NCI-H146 (cell line): ENCODE measurements at regions not wholly inside any gene's neighbourhood (a gene's known extent, or its start where the extent isn't known, plus 50 kb on each side); places are given as distances from the start of the nearest gene placed in this dataset.

ENCODE experiments used
- DNase-seq: peaks from one replicate; lab custom pipeline; 2025; lab: John Stamatoyannopoulos, UW

DNA sequence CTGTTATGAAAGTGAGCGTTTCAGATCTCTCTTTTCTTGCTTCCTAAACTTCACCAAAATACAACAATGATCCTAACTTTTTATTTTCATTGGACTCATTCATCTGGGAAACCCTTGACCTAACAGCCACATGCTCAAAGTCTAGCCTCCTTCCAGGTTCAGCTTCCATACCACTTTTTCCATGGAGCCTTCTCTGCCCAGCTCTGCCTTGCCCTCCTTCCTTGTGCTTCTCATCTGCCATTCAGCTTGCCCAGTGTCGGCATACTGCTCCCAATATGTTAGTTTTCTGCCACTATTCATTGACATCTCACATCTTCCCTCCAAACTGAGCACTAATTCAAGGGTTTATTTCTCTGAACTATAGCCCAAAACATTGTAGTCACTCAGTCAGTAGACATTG lies 214.7 kb downstream of the RAD51AP2 start:
- no peak for DNase-seq

DNA sequence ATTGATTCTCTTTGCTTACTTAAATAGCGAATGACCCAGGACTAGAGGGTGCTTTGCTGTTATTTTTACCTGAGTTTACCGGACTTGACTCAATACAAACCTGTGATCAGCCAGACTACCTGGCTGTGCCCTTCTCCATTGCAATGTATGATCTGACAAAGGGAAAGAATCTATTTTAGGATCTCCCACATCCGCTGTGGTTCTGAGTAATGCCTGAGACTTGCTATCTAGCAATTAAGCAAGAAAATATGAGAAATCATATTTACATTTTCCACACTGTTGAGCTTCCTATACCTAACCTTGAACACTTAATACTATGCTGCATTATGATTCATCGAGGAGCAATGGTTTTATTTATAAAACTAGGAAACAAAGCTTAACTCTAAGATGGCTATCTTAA lies 215.2 kb downstream of the RAD51AP2 start:
- DNase-seq: no peak

DNA sequence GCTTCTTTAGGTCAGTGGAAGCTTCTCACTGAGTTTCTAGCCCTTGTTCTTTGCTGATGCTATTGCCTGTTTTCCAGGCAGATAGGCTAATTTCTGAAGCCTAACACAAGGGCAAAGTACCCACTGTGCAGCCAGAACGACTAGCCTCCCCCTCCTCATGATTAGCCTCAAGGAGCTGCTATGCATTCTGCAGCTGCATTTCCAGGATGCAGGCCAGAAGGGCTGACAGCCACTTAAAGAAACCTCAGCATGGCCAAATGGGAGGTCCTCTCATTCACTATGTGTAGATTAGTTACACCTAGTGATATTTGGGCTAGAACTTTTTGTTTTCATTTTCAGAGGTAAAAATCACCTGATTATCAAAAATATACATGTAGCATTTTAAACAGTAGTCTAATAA lies 216.0 kb downstream of the RAD51AP2 start:
- no peak for DNase-seq

DNA sequence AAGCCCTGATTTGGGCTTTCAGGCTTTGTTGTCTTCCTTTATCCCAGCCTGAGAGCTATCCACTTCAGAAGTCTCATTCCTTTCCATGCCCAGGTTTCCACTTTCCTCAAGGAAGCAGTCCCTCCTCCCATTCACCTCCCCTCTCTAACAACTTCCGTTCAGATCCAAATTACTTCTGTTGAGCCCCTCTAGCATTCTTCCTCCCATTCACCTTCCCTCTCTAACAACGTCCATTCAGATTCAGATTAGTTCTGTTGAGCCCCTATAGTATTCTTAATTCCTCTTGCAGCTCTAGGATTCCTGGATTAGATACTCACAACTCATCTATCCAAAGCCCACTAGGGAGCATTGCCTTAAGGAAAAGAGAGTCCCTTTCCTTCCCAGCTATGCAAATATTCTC lies 216.8 kb downstream of the RAD51AP2 start:
- no peak for DNase-seq

DNA sequence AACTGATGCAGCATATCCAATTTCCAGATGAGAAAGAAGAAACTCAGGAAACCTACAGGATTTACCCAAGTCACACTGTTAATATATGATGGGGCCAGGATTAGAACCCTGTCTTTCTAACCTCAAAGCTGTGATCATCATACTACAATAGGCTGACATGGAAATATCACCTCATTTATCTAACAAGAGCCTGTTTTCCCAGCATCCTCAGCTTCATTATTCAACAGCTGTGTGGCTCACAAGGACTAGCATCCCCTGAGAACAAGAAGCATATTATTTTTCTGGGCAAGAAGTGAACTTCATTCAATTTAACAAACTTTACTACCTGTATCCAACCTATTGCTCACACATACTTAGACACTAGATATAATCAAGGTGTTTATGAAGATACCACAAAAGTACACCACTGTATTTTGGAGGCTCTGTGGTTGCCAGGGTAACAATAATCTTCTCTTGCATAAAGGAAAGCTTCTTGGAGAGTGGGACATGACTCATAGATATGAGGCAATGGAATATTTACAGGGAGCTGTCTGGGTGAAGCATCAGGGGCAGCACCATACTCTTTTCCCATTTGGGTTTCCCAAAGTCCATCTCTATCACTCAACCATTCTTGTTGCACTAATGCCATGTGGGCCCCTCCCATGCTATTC lies 218.2 kb downstream of the RAD51AP2 start:
- no peak for DNase-seq

DNA sequence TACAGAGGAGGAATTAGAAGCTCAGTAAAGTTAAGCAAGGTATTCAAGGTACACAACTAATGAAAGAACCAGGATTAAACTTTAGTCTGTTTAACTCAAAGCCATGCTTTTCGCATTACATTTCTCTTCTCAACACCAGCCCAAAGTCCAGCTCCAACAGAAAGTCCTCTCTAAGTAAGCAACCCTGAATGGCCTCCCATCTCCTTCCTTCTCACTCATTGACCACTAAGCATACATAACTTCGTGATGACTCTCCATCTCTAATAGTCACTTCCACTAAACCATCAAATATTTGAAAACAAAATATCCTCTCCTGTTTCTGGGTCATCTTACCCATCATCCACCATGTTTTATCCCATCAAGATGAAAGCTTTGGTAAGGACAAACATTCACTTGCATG lies 219.8 kb downstream of the RAD51AP2 start:
- DNase-seq: no peak

DNA sequence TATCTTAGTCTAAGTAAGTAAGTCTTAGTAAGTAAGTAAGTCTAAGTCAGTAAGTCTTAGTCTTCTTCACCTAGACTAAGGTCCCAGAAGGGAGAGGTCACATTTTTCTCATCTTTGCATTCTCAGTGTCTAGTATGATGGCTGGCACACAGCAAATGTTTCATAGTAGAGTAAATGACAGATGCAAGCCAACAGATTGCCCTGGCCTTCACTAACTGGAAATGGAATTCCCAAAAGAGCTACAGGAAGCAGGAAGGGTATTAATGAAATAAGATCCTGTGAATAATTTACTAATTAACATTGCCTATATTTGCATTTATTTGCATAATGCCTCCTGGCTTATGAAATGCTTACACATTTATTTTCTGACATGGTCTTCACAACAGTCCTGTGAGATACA lies 221.6 kb downstream of the RAD51AP2 start:
- no peak for DNase-seq

DNA sequence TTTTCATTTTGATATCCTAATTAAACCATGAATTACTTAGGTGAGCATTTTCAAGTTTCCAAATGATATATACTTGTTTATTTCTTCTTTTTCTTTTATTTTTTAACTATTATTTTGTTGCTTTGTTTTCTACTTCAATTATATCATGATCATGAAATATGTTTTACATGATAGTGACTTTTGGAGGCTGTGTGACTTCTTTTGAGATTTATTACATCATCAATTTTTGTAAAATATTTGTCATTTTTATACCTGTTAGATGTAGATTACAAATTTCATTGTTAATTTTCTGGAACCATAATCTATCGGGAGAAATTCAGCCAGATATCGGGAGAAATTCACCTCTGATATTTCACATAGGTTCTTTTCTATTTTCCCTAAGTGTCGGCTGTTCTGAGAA lies 228.6 kb downstream of the RAD51AP2 start:
- no peak for DNase-seq

DNA sequence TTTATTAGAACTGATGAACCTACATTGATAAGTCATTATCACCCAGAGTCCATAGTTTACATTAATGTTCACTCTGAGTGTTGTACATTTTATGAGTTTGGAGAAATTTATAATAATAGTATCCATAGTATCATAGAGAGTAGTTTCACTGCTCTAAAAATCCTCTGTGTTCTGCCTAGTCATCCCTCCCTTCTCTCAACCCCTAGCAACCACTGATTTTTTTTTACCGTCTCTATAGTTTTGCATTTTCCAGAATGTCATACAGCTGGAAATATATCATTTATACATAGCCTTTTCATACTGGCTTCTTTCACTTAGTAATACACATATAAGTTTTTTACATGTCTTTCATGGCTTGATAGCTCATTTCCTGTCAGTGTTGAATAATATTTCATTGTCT lies 231.1 kb downstream of the RAD51AP2 start:
- no peak for DNase-seq

DNA sequence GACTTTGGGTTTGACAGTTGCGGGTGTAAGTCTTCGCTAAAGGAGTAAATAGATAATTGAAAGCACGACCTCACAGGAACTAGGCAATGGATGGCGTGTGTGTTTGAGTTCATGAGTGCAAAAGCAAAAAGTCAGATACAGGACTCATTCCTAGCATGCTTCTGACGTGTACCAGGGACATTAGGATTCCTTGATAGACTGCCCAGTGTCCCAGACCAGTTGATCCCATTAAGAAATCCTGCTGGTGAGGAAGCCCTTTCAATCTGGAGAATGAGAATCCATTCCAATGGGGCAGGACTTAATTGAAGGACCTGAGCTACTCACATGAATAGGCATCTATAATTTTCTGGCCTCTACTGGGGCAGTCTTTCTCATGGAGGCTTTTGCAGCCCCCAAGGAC lies 235.4 kb downstream of the RAD51AP2 start:
- no peak for DNase-seq

DNA sequence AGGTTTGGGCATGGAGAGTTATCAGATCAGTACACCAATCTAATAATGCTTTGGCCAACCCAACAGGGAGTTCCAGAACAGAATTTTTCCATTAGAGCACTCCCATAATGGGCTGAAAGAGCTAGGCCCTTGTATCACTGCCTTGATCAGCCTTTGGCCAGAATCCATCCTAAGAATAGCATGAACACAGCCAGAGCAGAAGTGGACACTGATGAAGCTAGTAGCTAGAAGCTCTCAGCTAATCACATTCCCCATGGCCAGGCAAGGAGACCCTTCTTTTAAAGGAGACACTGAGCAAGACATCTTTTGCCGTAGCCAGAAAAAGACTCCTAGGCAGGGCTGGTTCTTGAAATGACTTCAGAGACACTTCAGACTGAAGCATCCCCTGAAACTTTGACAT lies 236.0 kb downstream of the RAD51AP2 start:
- no peak for DNase-seq

DNA sequence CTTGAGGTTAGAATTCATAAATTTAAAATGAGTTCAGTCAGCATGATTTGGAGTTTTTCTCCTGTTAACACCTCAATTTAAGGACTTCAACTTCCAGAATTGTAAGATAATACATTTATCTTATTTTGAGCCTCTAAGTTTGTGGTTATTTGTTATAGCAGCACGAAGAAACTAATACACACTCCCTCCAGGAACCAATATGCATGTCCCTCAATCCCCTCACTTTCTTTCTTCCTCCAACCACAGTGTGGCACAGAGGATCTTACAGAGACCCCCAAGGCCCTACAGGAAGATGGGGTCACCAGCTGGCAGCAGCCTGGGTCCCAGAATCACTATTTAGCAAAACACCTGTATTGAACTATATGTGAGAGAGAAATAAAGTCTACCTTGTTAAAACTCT lies 242.0 kb downstream of the RAD51AP2 start:
- no peak for DNase-seq

DNA sequence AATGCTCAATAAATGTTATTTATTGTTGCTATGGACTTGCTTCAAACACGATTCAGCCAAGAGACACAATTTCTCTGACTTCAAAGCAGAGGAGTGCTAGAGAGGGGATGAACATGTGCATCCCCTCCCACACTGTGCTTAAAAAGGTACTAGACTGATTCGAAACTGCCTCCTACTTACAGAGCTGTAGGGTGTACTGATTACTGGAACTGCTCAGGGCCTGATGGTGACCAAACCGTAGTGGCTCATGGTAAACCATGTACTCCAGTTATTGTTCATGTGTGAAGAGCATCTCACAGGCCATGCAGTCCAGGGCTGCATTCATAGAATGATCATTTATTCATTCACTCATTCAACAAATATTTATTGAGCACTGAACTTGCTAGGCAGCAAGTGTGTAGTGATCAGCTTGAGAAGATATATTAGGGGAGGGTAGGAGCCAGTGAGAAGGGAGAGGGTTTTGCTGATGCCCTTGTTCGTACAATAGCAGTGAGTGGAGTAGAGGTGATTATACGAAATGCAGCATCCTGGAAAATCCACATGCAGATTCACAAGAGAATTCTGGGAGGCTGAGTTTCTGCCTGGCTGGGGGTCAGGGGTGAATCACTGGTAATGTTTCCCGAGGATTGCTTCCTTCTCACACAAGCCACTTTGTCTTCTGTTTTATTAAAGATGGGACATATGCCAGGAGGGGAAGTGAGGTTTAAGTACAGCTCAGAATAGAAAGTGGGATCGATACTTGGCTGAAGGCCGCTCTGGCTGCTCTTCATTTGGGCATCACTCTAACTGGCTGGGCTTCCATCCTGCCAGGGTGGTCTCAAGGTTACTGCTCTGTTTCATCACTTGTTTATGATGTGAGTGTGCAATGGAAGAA lies 245.4 kb downstream of the RAD51AP2 start:
- DNase-seq: no peak

DNA sequence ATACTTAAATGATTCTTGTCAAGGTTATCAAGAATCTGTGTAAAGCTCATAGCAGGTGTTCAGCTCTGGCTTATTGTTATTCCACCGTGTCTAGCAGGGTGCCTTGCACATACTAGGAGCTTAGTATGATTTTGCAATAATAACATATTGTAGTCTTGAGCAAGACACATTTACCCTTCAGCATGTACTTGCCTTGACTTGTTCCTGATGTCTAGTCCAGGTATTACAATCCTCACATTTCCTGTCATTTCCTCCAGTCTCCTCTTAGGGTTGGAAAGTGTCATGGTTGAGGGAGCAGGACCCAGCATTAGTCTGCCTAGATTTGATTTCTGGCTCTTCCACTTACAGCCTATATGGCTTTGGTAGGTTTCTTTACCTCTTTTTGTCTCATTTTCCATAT lies 246.1 kb downstream of the RAD51AP2 start:
- DNase-seq: no peak

DNA sequence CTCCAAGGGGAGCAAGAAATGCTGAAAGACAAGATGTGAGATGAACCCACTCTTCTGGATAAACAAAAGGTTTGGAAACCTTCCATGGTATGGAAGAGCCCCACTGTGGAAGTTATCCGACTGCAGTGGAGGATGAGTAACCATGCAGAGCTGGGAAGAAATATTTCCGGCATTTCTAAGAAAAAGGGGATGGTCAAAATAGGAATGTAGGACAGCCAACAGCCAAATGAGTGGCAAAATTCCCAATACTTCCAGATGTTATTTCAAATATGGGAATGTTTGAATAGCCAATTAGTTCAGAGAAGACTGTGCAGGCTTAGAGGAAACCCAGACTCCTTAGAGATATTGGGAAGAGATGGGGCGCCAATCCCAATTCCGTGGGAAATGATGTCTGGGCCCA lies 246.8 kb downstream of the RAD51AP2 start:
- no peak for DNase-seq

DNA sequence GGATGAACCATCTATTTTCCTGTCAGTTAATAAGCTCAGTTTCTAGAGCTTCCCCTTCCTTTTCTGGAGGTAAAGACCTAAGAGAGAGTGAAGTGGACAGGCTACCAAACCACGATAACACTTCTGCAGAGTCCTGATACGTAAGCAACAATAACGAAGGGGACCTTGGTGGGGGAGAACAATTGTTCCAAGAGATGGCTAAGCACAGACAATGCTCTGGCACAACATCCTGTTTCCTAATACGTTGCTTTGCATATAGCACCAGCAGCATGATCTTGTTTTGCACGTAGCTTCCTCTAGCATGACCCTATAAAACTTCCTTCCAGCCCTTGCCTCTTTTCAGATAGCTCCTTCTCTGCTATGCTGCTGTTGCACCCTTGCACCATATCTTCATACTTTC lies 247.3 kb downstream of the RAD51AP2 start:
- DNase-seq: no peak

DNA sequence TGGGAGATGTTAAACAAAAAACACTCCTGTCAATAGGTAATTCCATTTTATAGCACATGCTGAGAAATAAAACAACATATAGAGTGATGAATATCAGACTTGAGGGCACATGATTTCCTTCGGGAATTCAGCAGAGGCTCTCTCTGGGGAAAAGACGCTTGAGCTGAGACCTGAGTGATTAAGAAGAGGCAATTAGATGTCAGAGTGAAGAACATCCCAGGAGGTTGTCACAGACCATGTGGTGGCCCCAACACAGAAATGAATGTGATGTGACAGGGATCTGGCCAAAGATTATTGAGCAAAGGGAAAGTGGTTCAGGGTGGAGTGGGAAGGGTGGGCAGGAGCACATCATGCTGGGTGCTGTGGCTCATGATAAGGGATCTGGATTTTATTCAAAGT lies 254.7 kb downstream of the RAD51AP2 start:
- no peak for DNase-seq

DNA sequence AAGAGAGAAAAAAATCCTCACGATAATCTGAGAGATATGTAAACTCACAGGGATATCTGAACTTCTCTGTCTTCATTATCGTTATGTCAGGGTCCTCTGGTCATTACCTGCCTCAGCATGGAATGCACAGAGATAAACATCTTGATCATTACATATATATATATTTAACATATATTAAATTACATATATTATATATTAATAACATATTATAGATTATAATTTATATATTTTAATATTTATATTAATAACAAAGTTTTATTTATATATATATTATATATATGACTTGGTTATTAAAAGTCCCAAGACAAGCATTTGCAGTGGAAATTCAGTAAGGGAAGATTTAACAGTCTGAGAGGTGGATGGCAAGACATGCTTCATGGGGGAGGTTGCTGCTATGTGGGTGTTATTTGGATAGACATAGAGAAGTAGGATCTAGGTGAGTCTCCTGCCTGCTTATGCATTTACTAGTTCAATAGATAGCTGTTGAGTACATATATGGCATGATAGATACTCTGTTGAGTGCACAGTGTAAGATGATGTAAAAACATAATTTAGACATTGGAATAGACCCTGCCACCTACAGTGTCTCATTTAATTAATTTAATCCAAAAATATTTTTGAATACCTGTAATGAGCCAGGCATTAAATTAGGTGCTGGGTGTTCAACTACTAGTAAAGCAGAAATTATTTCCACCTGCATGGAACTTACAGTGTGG lies 255.2 kb downstream of the RAD51AP2 start:
- DNase-seq: no peak

DNA sequence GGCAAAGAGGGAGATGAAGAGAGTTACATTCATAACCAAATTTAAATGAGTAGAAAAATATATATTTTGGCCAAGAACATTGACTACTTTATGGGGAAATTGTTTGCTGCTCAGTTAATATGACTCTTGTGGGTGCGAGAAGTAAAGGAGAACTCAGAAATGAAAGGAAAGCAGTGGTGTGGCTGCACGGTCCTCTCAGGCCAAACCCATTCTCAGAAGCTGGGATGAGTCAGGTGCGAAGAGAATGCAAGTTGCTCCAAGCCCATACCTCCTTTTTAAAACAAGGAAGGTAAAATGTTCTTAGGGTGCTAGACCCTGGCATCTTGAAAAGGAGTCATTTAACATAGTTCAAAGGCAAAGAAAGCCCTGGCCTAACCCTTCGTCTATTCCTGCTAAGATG lies 258.6 kb downstream of the RAD51AP2 start:
- no peak for DNase-seq

DNA sequence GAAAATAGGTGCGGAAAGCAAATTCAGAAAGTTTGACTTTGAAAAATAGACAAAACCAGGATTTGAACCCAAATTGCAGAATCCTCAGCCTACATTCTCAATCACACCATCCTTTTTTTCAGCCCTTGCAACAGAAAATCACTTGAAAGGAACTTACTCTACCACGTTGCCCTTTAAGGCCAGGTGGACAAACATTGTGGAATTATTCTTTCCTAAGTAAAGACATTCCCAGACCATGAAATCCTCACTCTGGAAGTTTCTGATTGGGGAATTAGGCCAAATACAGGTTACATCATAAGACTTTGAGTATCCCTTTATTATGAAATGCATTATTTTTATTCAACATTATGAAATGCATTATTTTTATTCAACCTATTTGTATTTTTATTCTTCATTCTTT lies 259.4 kb downstream of the RAD51AP2 start:
- no peak for DNase-seq

DNA sequence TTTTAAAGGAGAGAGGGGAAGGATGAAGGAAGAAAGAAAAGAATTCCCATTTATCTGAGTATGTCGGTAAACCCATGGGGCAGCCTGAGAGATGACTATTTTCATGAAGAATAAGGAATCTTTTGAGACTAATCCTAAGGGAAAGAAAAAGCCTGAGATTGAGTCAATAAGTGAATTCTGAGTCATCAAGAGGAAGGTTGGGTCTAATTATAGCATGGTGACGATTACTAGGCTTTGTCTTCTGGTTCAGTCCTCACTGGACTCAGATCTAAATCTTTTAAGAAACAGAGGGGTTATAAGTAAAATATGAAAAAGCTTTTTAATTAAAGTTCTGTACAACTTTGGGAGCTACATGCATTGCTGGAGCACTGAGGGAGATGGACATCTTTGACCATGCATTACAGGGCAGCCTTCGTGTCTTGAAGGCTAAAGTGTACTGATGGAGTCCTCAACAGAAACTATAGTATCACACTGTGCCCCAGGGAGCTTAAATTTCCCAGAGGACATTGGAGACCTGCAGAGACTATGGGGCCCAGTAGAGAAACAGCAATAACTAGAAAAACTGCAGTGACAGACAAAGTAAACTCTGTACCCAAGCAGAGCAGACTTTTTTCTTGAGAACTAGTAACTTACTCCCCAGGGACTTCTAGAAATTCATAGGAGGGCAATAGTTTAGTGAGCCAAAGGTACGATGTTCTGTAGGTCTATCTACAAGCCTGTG lies 260.9 kb downstream of the RAD51AP2 start:
- DNase-seq: no peak

DNA sequence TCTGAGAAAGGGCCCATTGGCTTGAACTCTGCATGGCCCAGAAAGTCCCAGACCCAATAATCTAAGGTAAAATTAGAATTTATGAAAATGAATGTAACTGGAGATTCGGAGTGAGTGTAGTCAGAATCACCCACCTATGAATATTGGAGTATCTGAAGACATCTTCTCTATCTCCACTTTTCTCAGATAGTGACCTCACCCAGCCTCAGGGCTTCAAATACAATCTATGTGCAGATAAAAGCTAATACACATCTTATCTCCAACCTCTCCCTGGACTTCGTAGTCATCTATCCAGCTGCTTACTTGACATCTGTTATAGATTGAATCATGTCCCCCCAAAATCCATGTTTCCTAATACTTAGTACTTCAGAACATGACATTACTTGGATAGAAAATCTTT lies 263.2 kb downstream of the RAD51AP2 start:
- no peak for DNase-seq
